Spleen (tissue), 7 donors: ENCODE measurements at regions not wholly inside any gene's neighbourhood (a gene's known extent, or its start where the extent isn't known, plus 50 kb on each side); places are given as distances from the start of the nearest gene placed in this dataset.

Experiments
- POLR2A ChIP-seq, 3 donors: fragments of 450-650 bp; IDR thresholded peaks; one replicate each; pipeline ENCODE4 v1.5.1; 2017; ENCODE audit warnings: antibody characterized with exemption in 3 of 3, mild to moderate bottlenecking in 1 of 3
- POLR2AphosphoS5 ChIP-seq, 3 donors: sonication (generic); formaldehyde crosslinking; IDR thresholded peaks; one replicate each; pipeline ENCODE4 v1.5.1; 2017; ENCODE audit warnings: antibody characterized with exemption in 3 of 3
- TF ChIP-seq, protein P1 (sequence below), 11 experiments: fragments of 200-600 bp in 7 of 11; fragments of 450-650 bp in 4 of 11; sonication (generic) in 4 of 11; IDR thresholded peaks in 8 of 11; conservative IDR thresholded peaks in 3 of 11; 1 replicate in 7 of 11; 2 replicates in 4 of 11; pipeline versions ENCODE4 v1.4.0 to v1.8.0; 2016 to 2021; ENCODE audit warnings: antibody characterized with exemption in 11 of 11, inconsistent platforms in 4 of 11, mild to moderate bottlenecking in 1 of 11
- donor health status: DM: no; HTN: no; CAD: no; lungs with moderate emphysema.
- donor health status: DM: no; HTN: no; CAD: no.
- donor health status: DM: no; HTN: no; CAD: no.

DNA sequence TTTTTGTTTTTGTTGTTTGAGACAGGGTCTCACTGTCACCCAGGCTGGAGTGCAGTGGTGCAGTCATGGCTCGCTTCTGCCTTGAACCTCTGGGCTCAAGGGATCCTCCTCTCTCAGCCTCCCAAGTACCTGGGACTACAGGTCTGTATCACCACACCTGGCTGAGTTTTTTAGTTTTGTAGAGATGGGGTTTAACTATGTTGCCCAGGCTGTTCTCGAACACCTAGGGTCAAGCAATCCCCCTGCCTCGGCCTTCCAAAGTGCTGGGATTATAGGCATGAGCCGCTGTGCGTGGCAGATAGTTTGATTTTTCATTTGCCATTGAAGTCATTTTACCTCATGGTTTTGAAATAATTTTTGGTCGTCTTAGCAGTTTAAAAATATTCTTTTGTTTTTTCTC lies 94.3 kb upstream of the EIF5 start:
- TF ChIP-seq, protein P1, sequence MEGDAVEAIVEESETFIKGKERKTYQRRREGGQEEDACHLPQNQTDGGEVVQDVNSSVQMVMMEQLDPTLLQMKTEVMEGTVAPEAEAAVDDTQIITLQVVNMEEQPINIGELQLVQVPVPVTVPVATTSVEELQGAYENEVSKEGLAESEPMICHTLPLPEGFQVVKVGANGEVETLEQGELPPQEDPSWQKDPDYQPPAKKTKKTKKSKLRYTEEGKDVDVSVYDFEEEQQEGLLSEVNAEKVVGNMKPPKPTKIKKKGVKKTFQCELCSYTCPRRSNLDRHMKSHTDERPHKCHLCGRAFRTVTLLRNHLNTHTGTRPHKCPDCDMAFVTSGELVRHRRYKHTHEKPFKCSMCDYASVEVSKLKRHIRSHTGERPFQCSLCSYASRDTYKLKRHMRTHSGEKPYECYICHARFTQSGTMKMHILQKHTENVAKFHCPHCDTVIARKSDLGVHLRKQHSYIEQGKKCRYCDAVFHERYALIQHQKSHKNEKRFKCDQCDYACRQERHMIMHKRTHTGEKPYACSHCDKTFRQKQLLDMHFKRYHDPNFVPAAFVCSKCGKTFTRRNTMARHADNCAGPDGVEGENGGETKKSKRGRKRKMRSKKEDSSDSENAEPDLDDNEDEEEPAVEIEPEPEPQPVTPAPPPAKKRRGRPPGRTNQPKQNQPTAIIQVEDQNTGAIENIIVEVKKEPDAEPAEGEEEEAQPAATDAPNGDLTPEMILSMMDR (IDR thresholded peaks at IDR 0.05 in 8 of 11, conservative IDR thresholded peaks at IDR 0.05 in 3 of 11) = no peak
- TF ChIP-seq POLR2A (IDR thresholded peaks at IDR 0.05) = no peak
- TF ChIP-seq POLR2AphosphoS5 (IDR thresholded peaks at IDR 0.05) = no peak
